H1 (cell line): ENCODE measurements at regions not wholly inside any gene's neighbourhood (a gene's known extent, or its start where the extent isn't known, plus 50 kb on each side); places are given as distances from the start of the nearest gene placed in this dataset.

Experiments used
- CTCF ChIA-PET: fragments of 300-600 bp; sonication (Branson Sonifier 250); formaldehyde crosslinking; loops from one replicate; lab custom pipeline; 2021; ENCODE audit not compliant: partially characterized antibody; lab: Charles Lee
- POLR2A ChIA-PET: fragments of 300-600 bp; sonication (Branson Sonifier 250); formaldehyde crosslinking; loops from one replicate; lab custom pipeline; 2021; ENCODE audit warnings: inconsistent platforms; ENCODE audit not compliant: partially characterized antibody; lab: Charles Lee
- DNase-seq, 2 experiments: peaks; one replicate each; pipeline versions ENCODE4 v3.0.0 to v3.0.0-alpha.2; 2010 to 2022; ENCODE audit warnings: low spot score in 2 of 2, low read depth in 1 of 2, mixed read lengths in 1 of 2
- FAIRE-seq: peaks from 2 replicates; lab custom pipeline; 2011; peaks lifted over from hg19 to GRCh38; lab: Jason Lieb, UNC
- H2AFZ ChIP-seq: 2 replicates; pipeline ENCODE4 v1.8.1; 2012; ENCODE audit warnings: low read length, inconsistent platforms
- H2AK5ac ChIP-seq: 2 replicates; pipeline ENCODE4 v1.6.1; 2013; ENCODE audit warnings: low read depth, low read length
- H2BK120ac ChIP-seq: replicated peaks from 2 replicates; pipeline ENCODE3; 2013; ENCODE audit warnings: low read depth, low read length, inconsistent platforms
- H2BK12ac ChIP-seq: 2 replicates; pipeline ENCODE4 v1.6.1; 2013; ENCODE audit warnings: low read depth, low read length
- H2BK15ac ChIP-seq: 2 replicates; pipeline ENCODE4 v1.6.1; 2013; ENCODE audit warnings: low read length
- H2BK20ac ChIP-seq: 2 replicates; pipeline ENCODE4 v1.6.1; 2013; ENCODE audit warnings: low read length
- H2BK5ac ChIP-seq: 2 replicates; pipeline ENCODE4 v1.6.1; 2013; ENCODE audit warnings: low read depth, low read length
- H3K14ac ChIP-seq: 2 replicates; pipeline ENCODE4 v1.6.1; 2013; ENCODE audit warnings: inconsistent platforms; ENCODE audit not compliant: insufficient read length
- H3K18ac ChIP-seq: 2 replicates; pipeline ENCODE4 v1.6.1; 2013; ENCODE audit warnings: low read length; ENCODE audit errors: extremely low read depth
- H3K23ac ChIP-seq: 2 replicates; pipeline ENCODE4 v1.6.1; 2013; ENCODE audit warnings: inconsistent platforms; ENCODE audit not compliant: insufficient read length
- H3K23me2 ChIP-seq: 2 replicates; pipeline ENCODE4 v1.6.1; 2013; ENCODE audit warnings: low read depth, low read length
- H3K27ac ChIP-seq: 2 replicates; pipeline ENCODE4 v1.6.1; 2011; ENCODE audit warnings: low read depth, low read length, inconsistent platforms
- H3K27me3 ChIP-seq, 4 experiments: replicated peaks in 1 of 4; 1 replicate in 1 of 4; 2 replicates in 3 of 4; pipeline versions ENCODE4 v1.6.1 to v1.8.1; 2011 to 2013; ENCODE audit warnings: low read length in 3 of 4, mild to moderate bottlenecking in 3 of 4, inconsistent platforms in 2 of 4, mixed read lengths in 2 of 4, moderate library complexity in 1 of 4; ENCODE audit not compliant: control insufficient read depth in 3 of 4, insufficient read depth in 3 of 4; ENCODE audit errors: extremely low read depth in 1 of 4
- H3K36me3 ChIP-seq, 4 experiments: 2 replicates each; pipeline versions ENCODE4 v1.6.1 to v1.8.1; 2011 to 2013; ENCODE audit warnings: mild to moderate bottlenecking in 4 of 4, low read length in 3 of 4, moderate library complexity in 2 of 4, control low read depth in 1 of 4, inconsistent platforms in 1 of 4; ENCODE audit not compliant: insufficient read depth in 4 of 4, control insufficient read depth in 2 of 4
- H3K4ac ChIP-seq: replicated peaks from 2 replicates; pipeline ENCODE3; 2013; ENCODE audit warnings: low read length, low read depth, mixed read lengths, inconsistent platforms; ENCODE audit not compliant: insufficient read length
- H3K4me1 ChIP-seq, 4 experiments: replicated peaks in 1 of 4; 1 replicate in 1 of 4; 2 replicates in 3 of 4; pipeline versions ENCODE4 v1.6.1 to v1.8.1; 2011 to 2013; ENCODE audit warnings: low read length in 3 of 4, inconsistent platforms in 2 of 4, mixed read lengths in 1 of 4; ENCODE audit not compliant: insufficient read depth in 4 of 4, control insufficient read depth in 3 of 4
- H3K4me2 ChIP-seq, 2 experiments: 2 replicates each; pipeline versions ENCODE4 v1.6.1 to v1.8.1; 2011 to 2013; ENCODE audit warnings: low read depth in 2 of 2, low read length in 2 of 2, control low read depth in 1 of 2, inconsistent platforms in 1 of 2, mild to moderate bottlenecking in 1 of 2; ENCODE audit not compliant: insufficient read depth in 1 of 2
- H3K4me3 ChIP-seq, 4 experiments: fragments of 200-600, 300-600 bp in 1 of 4; sonication (generic), shearing (Covaris generic), sonication (Bioruptor Twin) in 1 of 4; 2 replicates each; pipeline versions ENCODE4 v1.5.1 to v1.8.1; 2011 to 2016; ENCODE audit warnings: low read length in 4 of 4, low read depth in 3 of 4, control low read depth in 2 of 4, inconsistent platforms in 2 of 4, mild to moderate bottlenecking in 2 of 4, mixed read lengths in 1 of 4, moderate library complexity in 1 of 4; ENCODE audit not compliant: insufficient read depth in 2 of 4; ENCODE audit errors: extremely low read depth in 1 of 4
- H3K56ac ChIP-seq: replicated peaks from 2 replicates; pipeline ENCODE3; 2013; ENCODE audit warnings: low read depth, mild to moderate bottlenecking, mixed read lengths, low read length, inconsistent platforms; ENCODE audit not compliant: insufficient read length
- H3K79me1 ChIP-seq: 2 replicates; pipeline ENCODE4 v1.6.1; 2013; ENCODE audit warnings: low read depth, low read length, control low read depth
- H3K79me2 ChIP-seq, 2 experiments: 2 replicates each; pipeline versions ENCODE4 v1.6.1 to v1.8.1; 2012 to 2013; ENCODE audit warnings: low read length in 2 of 2, mild to moderate bottlenecking in 2 of 2, inconsistent platforms in 1 of 2; ENCODE audit not compliant: insufficient read depth in 2 of 2, control insufficient read depth in 1 of 2
- H3K9ac ChIP-seq, 4 experiments: replicated peaks in 1 of 4; 1 replicate in 1 of 4; 2 replicates in 3 of 4; pipeline versions ENCODE4 v1.6.1 to v1.8.1; 2011 to 2013; ENCODE audit warnings: low read depth in 3 of 4, low read length in 3 of 4, control low read depth in 2 of 4, mild to moderate bottlenecking in 2 of 4, moderate library complexity in 2 of 4, inconsistent platforms in 1 of 4; ENCODE audit errors: extremely low read depth in 1 of 4
- H3K9me3 ChIP-seq, 2 experiments: 2 replicates each; pipeline versions ENCODE4 v1.6.1 to v1.8.1; 2012 to 2013; ENCODE audit warnings: mild to moderate bottlenecking in 2 of 2, moderate library complexity in 2 of 2, control low read depth in 1 of 2, inconsistent platforms in 1 of 2, low read depth in 1 of 2, low read length in 1 of 2, mixed read lengths in 1 of 2; ENCODE audit not compliant: insufficient read depth in 2 of 2
- H4K20me1 ChIP-seq, 2 experiments: replicated peaks in 1 of 2; 2 replicates each; pipeline versions ENCODE3 to v1.8.1; 2011 to 2013; ENCODE audit warnings: inconsistent platforms in 2 of 2, low read length in 2 of 2, mild to moderate bottlenecking in 1 of 2; ENCODE audit not compliant: insufficient read depth in 2 of 2, control insufficient read depth in 1 of 2
- H4K5ac ChIP-seq: 2 replicates; pipeline ENCODE4 v1.6.1; 2013; ENCODE audit warnings: low read length, low read depth, mixed read lengths, inconsistent platforms; ENCODE audit not compliant: insufficient read length
- H4K8ac ChIP-seq: 2 replicates; pipeline ENCODE4 v1.8.0; 2013; ENCODE audit warnings: mild to moderate bottlenecking, moderate library complexity, low read length, inconsistent platforms; ENCODE audit not compliant: insufficient read depth; ENCODE audit errors: extremely low read depth
- H4K91ac ChIP-seq: replicated peaks from 2 replicates; pipeline ENCODE3; 2013; ENCODE audit warnings: low read length, mixed read lengths, inconsistent platforms; ENCODE audit not compliant: insufficient read length
- ASH2L ChIP-seq: fragments of 200-600, 300-600 bp; sonication (generic); IDR thresholded peaks from one replicate; pipeline ENCODE4 v1.7.1; 2017; ENCODE audit warnings: low read length
- EGR1 ChIP-seq: IDR thresholded peaks from 2 replicates; pipeline ENCODE4 v1.6.1; 2011; ENCODE audit warnings: low read depth, low read length, borderline replicate concordance
- GABPA ChIP-seq: IDR thresholded peaks from 2 replicates; pipeline ENCODE4 v1.6.1; 2011; ENCODE audit warnings: mild to moderate bottlenecking, low read length, moderate library complexity, borderline replicate concordance; ENCODE audit not compliant: insufficient read depth
- GTF2F1 ChIP-seq: IDR thresholded peaks from 2 replicates; pipeline ENCODE4 v1.6.1; 2012; ENCODE audit warnings: low read depth, low read length, improper control_type of control experiment, borderline replicate concordance
- HDAC2 ChIP-seq, 2 experiments: fragments of 300-600 bp in 1 of 2; sonication (generic) in 1 of 2; IDR thresholded peaks; 2 replicates each; pipeline ENCODE4 v1.6.1; 2011 to 2012; ENCODE audit warnings: low read depth in 2 of 2, low read length in 2 of 2, mild to moderate bottlenecking in 2 of 2, moderate library complexity in 2 of 2, borderline replicate concordance in 1 of 2, inconsistent platforms in 1 of 2
- HDAC6 ChIP-seq: IDR thresholded peaks from one replicate; pipeline ENCODE4 v1.7.1; 2012; ENCODE audit warnings: low read depth, mild to moderate bottlenecking, inconsistent platforms, low read length, moderate library complexity
- JUN ChIP-seq: IDR thresholded peaks from 2 replicates; pipeline ENCODE4 v1.6.1; 2011; ENCODE audit warnings: low read depth, mild to moderate bottlenecking, improper control_type of control experiment, low read length
- JUND ChIP-seq: IDR thresholded peaks from 2 replicates; pipeline ENCODE4 v1.6.1; 2011; ENCODE audit warnings: mild to moderate bottlenecking, improper control_type of control experiment, low read length
- RBBP5 ChIP-seq: IDR thresholded peaks from 2 replicates; pipeline ENCODE4 v1.7.1; 2012; ENCODE audit warnings: low read depth, mild to moderate bottlenecking, inconsistent platforms, low read length, moderate library complexity, borderline replicate concordance
- RNF2 ChIP-seq: fragments of 200-900, 300-1000 bp; sonication (generic); IDR thresholded peaks from 2 replicates; pipeline ENCODE4 v1.7.1; 2016; ENCODE audit warnings: borderline replicate concordance, low read depth, mild to moderate bottlenecking, antibody characterized with exemption, low read length; ENCODE audit not compliant: poor library complexity, severe bottlenecking; ENCODE audit errors: missing control alignments
- SIX5 ChIP-seq: IDR thresholded peaks from 2 replicates; pipeline ENCODE4 v1.6.1; 2011; ENCODE audit warnings: mild to moderate bottlenecking, low read depth, low read length
- SRF ChIP-seq: IDR thresholded peaks from 2 replicates; pipeline ENCODE4 v1.6.1; 2011; ENCODE audit warnings: mild to moderate bottlenecking, low read depth, low read length, moderate library complexity
- SUZ12 ChIP-seq: fragments of 200-600 bp; sonication (generic); IDR thresholded peaks from 2 replicates; pipeline ENCODE4 v1.6.1; 2012; ENCODE audit warnings: mild to moderate bottlenecking, inconsistent platforms, low read length, moderate library complexity, mixed read lengths
- TBP ChIP-seq: IDR thresholded peaks from 2 replicates; pipeline ENCODE4 v1.6.1; 2011; ENCODE audit warnings: low read depth, low read length, improper control_type of control experiment
- whole genome bisulfite sequencing, 2 experiments: shearing (Covaris generic) in 1 of 2; methylation state at CpG; one replicate each; pipeline versions ENCODE4 v1.1.6 to v1.1.7; 2013 to 2015; ENCODE audit warnings: low lambda C conversion rate in 2 of 2, mixed read lengths in 2 of 2, inconsistent platforms in 1 of 2, low coverage in 1 of 2, missing lambda C conversion rate in 1 of 2; ENCODE audit not compliant: insufficient replicate concordance in 2 of 2, insufficient coverage in 1 of 2, insufficient read length in 1 of 2; ENCODE audit errors: extremely low coverage in 1 of 2, missing lambda C conversion rate in 1 of 2; 5-methylcytosine and 5-hydroxymethylcytosine counted together

DNA sequence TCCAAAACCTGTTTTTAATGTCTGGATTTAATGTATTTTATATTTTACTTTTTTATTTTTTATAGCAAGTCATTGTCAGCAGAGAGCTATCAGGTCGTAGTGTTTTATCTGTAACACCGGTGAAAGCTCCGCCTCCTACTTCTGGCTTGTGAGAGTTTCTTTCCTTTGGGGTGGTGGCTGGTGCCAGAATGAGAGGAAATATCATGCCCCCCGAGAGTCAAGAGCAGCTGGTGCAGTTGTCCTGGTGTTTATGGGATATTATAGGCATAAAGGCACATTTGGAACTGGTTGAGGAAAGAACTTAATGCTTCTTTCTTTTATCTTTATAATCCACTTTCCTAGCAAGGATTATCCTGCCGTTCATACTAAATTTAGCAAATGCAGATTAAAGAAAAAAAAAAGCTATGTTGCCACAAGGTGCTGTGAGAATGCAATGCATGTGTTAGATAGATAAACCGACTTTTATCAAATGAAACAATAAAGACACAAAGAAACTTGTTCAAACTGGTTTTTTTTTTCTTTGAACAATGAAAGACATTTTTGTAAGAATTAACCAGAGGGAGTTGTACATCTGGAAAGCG, 260.1 kb upstream of the PLSCR5 start:
- no peak overlapping the region for H4K5ac ChIP-seq
- ChIA-PET POLR2A (interaction anchor here (0.6 to 0.7 kb wide), 2 partner anchors 8 to 12 kb away, joined by 3 read pairs; no protein-coding TSS in a partner anchor), CTCF (interaction anchor here (0.6 to 2.1 kb wide), 4 partner anchors 11 to 216 kb away, joined by 3 to 4 read pairs (median 4); no protein-coding TSS in a partner anchor)
- H3K27me3 ChIP-seq = no peaks in the 10 kb centered on the region
- no peak for DNase-seq
- H4K91ac ChIP-seq = no peak overlapping the region
- no peak overlapping the region for H2BK120ac ChIP-seq
- no peak overlapping the region for H3K4me3 ChIP-seq
- no peak overlapping the region for H3K9ac ChIP-seq
- no peaks in the 10 kb centered on the region for H3K9me3 ChIP-seq
- H4K20me1 ChIP-seq = no peaks in the 10 kb centered on the region
- WGBS, 2 experiments = 84% methylated on average over 7 of the region's 7 CpGs; no CpG with 5 or more reads in 1 of the 2 experiments
- H2AFZ ChIP-seq = no peak overlapping the region
- no peak overlapping the region for H2AK5ac ChIP-seq
- no peak overlapping the region for H3K27ac ChIP-seq
- H3K18ac ChIP-seq = no peak overlapping the region
- H3K23ac ChIP-seq = no peak overlapping the region
- no peak overlapping the region for H2BK15ac ChIP-seq
- no peak overlapping the region for H2BK20ac ChIP-seq
- H3K23me2 ChIP-seq = no peaks in the 10 kb centered on the region; the same call in 1 of the 2 replicates
- H2BK5ac ChIP-seq = no peak overlapping the region
- no peak overlapping the region for H2BK12ac ChIP-seq
- H3K4me2 ChIP-seq = no peak overlapping the region
- H3K36me3 ChIP-seq = no peaks in the 10 kb centered on the region
- no peak overlapping the region for H4K8ac ChIP-seq
- H3K79me1 ChIP-seq = no peaks in the 10 kb centered on the region
- H3K79me2 ChIP-seq = no peaks in the 10 kb centered on the region
- H3K14ac ChIP-seq = no peak overlapping the region
- FAIRE-seq = no peak
- no peaks in the 10 kb centered on the region; a peak in 1 of 7 replicates for H3K4me1 ChIP-seq
- no peak overlapping the region for H3K56ac ChIP-seq
- H3K4ac ChIP-seq = no peak overlapping the region
- TF ChIP-seq ASH2L = no peak
- TF ChIP-seq SUZ12 = no peak
- TF ChIP-seq SIX5 = no peak
- no peak for TF ChIP-seq HDAC2 (IDR thresholded peaks at IDR 0.05; ENCODE audit: borderline replicate concordance in 1 of 2, low read depth in 2 of 2, low read length in 2 of 2)
- no peak for TF ChIP-seq GABPA
- TF ChIP-seq HDAC6 = no peak
- TF ChIP-seq GTF2F1 = no peak
- no peak for TF ChIP-seq RNF2
- no peak for TF ChIP-seq EGR1
- TF ChIP-seq JUN = no peak
- TF ChIP-seq SRF = no peak
- no peak for TF ChIP-seq JUND
- no peak for TF ChIP-seq TBP
- no peak for TF ChIP-seq RBBP5
